SH-SY5Y (cell line): ENCODE measurements at regions not wholly inside any gene's neighbourhood (a gene's known extent, or its start where the extent isn't known, plus 50 kb on each side); places are given as distances from the start of the nearest gene placed in this dataset.

Experiments
- GATA2 ChIP-seq: IDR thresholded peaks from 2 replicates; pipeline ENCODE4 v1.6.1; 2011; ENCODE audit warnings: mild to moderate bottlenecking, low read depth, low read length
- GATA3 ChIP-seq: IDR thresholded peaks from 2 replicates; pipeline ENCODE4 v1.6.1; 2011; ENCODE audit warnings: low read depth, mild to moderate bottlenecking, low read length, moderate library complexity

DNA sequence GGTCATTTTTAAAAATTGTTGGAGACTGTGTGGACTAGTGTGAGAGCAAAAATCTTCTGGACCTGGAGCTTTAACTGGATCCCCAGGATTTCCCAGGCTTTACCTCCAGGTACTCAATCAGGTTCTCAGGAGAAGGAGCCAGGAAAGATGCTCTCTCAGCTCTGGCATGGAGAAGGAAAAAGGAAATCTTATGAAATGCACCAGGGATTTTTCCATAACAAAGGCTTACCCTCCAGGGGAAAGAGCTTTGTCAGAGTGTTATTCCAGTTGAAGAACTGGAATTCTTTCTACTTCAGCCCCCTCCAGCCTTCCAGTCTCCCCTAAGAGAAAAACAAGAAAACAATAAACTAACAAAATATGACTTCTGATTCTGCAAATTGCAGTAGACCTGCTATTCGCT lies 436.7 kb upstream of the ANKRD30A start:
- TF ChIP-seq GATA2: no peak
- no peak for TF ChIP-seq GATA3
